GM18861 (cell line): ENCODE measurements at regions not wholly inside any gene's neighbourhood (a gene's known extent, or its start where the extent isn't known, plus 50 kb on each side); places are given as distances from the start of the nearest gene placed in this dataset.
"Not testable (repeated sequence)": the region's sequence is repeated elsewhere in the genome, so short reads cannot be mapped to it uniquely, and the experiment has no call there.

Experiments used
- ATAC-seq: cut with Tn5 transposase; IDR thresholded peaks from one replicate; pipeline ENCODE4 v1.9.1; 2021; ENCODE audit not compliant: unreplicated experiment

DNA sequence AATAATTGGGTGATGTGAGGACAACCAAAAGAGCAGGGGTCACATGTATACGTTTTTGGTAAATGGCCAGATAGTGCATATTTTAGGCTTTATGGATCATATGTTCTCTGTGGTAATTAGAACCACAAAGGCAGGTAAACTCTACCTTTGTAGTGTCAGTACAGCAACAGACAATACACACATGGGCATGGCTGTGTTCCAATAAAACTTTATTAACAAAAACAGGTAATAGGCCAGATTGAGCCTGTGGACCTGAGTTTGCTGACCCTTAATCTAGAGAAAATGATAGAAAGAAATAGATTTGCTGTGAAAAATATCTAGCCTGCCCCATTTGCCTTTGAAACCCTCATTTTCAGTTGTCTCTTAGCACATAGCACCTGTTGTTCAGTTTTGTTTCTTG lies 177.2 kb upstream of the CXCR4 start:
- no peak for ATAC-seq

DNA sequence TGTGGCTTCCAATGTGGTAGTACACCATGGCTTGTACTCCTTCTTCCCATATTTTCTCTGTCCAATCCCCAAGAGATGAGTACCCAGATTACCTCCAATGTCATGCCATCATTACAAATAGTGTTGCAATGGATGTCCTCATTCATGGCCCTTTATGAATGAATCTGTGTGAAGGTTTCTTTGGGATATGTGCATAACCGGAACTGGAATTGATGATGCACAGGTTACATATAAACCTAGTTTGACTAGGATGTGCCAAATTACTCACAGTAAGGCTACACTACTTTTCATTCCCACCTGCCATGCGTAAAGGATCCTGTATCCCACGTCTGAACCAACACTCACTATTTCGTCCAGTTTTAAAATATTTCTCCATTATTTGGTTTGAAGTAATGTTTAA lies 173.9 kb upstream of the CXCR4 start:
- ATAC-seq = no peak

DNA sequence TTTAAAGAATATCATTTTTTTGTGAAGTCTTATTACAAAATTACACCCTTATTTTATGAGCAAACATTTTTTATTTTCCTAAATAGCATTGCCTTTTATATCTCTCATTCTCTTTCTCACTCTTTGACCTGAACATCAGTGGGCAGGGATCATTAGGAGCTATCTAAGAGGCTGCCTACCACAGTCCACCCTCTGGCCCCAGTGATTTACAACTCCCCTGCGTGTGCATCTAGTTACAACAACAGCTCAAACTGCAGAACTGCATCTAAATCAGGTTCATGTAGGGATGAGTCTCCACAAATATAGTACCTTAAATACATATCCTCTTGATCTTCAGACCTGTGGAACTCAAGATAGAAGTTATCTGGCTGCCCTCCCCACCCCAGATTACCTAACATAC lies 172.4 kb upstream of the CXCR4 start:
- no peak for ATAC-seq

DNA sequence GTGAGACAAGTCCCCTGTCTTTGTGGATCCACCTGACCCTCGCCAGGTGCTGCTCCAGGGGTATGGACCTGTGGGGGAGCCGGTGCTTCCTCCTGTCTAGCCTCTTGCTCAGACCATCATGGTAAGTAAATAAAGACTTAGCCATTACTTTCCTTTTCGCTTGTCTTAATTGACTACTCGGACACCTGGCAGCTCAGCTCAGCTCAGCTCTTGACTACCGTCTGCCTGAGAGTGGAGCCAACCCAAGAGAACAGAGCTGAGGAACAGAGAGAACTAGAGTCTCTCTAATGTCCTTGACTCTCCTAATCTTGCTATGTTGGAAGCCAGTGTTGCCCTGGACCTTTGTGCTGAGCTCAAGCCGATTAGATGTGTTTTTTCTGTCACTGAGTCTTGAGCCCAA lies 170.3 kb upstream of the CXCR4 start:
- no peak for ATAC-seq

DNA sequence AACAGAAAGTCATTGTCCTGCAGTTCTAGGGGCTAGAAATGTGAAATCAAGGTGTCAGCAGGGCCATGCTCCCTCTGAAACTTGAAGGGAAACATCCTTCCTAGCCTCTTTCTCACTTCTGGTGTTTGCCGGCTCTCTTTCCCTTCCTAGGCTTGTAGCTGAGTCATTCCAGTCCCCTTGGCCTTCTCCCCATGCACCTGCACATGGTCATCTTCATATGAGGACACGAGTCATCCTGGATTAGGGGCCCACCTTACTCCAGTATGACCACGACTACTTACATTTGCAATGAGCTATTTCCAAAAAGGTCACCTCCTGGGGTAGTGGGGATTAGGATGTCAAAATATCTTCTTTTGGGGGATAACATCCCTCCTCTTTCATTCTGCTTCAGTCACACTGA lies 168.5 kb upstream of the CXCR4 start:
- no peak for ATAC-seq

DNA sequence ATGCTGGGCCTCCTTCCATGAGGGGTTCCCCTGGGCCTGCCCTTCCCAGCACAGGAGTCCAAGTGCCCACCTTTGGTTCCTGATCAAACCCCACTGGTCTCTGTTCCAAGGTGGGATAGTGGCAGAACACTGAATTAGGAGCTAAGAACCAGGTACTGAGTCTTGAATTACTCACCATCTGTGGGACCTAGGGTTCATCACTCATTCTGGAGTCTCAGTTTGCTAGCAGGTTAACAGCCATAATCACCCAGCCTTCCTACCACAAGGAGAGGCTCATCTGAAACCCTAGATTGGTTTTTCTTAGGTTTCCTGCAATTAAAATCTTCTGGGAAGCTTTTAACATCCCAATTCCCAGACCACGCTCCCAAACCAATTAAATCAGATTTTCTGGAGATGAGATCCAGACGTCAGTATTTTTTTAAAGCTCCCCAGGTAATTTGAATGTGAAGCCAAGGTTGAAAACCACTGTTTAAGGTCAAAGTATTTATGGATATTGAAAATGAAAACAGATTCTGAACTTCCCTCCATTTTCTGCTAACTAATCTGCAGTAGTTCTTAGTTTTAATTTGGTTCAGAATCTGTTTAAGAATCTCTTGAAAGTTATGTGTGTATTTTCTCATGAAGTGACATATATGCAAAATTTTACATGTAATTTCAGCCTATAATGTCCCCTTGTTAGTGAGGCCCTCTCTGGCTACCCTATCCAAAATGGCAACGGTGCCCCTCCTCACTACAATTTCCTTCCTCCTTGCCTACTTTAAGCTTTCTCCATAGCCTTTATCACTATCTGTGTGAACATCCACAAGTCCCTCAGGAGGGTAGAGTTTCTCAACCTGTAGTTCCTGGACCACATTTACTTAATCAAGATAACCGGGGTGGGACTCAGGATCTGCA lies 166.5 kb upstream of the CXCR4 start:
- no peak for ATAC-seq

DNA sequence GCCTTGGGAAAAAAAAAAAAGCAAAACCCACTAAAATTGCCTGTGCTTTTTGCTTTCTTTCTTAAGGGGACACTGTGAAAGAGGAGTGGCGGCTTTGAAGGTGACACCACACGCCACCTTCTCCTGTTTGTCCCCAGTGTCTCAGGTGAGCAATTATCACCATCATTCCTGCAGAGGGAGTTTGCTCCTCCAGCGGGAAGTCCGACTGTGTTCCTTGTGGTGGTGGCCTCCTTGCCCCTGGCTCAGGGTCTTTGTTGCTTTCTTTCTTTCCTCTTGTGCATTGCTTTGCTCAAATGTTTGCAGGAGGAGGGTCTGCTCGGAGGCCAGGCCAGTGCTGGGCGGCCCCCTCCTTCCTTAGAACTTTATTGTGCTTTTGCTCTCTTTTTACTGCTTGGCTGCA lies 164.3 kb upstream of the CXCR4 start:
- ATAC-seq = no peak

DNA sequence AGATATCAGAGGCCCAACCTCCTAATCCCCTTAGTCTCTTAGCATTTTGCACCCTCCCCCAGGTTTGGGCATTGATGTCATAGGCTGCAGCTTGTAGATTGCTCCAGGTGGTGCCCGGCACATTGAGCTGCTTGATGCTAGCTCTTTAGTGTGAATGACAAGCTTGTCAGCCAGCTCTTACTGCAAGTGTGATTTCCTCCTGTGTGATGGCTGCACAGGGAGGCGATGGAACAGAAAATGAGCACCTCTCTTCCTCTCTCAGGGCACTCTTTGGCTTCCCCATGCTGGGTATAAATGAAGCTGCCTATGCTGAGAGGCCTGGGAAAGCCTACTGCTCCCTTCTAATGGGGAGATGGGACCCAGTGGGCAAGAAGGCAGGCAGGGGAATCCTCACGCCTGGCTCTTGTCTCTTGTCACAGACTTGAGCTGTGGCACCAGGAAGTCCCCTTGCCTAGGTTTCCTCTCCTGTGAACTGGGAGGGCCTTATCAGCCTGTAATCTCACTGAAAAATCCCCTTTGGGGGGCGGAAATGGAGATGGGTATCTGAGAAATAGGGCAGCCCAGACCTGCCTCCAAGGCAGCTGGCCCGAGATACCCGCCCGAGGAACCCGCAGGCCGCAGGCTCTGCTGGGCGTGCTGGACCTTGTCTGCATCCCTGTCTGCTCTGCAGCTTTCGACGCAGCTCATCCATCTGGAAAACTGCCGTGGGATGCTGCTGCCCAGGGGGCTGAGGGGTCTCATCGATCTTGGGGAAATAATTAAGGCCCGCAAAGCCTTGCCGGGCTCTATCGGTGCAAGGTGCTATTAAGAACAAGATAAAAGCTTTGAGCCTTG lies 163.5 kb upstream of the CXCR4 start:
- ATAC-seq = peak; percentile 59

DNA sequence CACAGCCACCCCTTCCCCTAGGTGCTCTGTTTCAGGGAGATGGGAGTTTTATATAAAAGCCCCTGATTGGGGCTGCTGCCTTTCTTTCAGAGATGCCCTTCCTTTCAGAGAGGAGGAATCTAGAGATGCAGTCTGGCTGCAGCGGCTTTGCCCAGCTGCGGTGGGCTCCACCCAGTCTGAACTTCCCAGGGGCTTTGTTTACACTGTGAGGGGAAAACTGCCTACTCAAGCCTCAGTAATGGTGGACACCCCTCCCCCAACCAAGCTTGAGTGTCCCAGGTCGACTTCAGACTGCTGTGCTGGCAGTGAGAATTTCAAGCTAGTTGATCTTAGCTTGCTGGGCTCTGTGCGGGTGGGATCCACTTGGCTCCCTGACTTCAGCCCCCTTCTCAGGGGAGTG lies 148.4 kb upstream of the CXCR4 start:
- ATAC-seq = not testable (repeated sequence)

DNA sequence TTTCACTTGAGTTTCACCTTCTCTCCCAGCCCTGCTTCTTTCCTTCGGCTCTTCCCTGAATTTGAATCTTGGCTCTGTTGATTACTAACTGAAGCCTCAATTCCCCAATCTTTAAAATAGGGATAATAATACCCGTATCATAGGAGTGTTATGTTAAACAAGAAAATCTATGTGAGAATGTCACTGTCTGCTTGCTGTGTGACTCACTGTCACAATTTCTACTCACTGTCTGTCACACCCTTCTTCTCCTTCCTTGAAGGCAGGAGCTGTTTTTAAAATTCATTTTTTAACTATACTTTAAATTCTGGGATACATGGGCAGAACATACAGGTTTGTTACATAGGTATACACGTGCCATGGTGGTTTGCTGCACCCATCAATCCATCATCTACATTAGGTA lies 141.6 kb upstream of the CXCR4 start:
- ATAC-seq = no peak

DNA sequence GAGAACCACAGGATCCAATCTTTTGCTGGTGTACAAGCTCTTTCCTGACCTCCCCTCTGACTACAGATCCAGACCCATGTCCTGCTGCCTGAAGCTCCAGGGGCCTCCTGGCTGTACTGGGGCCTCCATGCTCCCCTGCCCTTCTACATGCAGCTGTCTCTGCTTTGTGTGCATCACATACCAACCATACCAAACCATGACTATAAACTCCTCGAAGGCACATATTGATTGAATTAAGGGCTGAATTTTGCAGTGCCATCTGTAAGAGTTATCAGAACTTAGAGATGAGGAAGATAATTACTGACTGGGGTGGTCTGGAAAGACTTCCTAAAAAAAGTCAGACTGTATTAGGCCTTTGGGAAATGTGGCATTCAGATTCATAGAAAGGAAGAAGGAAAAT lies 139.9 kb upstream of the CXCR4 start:
- no peak for ATAC-seq

DNA sequence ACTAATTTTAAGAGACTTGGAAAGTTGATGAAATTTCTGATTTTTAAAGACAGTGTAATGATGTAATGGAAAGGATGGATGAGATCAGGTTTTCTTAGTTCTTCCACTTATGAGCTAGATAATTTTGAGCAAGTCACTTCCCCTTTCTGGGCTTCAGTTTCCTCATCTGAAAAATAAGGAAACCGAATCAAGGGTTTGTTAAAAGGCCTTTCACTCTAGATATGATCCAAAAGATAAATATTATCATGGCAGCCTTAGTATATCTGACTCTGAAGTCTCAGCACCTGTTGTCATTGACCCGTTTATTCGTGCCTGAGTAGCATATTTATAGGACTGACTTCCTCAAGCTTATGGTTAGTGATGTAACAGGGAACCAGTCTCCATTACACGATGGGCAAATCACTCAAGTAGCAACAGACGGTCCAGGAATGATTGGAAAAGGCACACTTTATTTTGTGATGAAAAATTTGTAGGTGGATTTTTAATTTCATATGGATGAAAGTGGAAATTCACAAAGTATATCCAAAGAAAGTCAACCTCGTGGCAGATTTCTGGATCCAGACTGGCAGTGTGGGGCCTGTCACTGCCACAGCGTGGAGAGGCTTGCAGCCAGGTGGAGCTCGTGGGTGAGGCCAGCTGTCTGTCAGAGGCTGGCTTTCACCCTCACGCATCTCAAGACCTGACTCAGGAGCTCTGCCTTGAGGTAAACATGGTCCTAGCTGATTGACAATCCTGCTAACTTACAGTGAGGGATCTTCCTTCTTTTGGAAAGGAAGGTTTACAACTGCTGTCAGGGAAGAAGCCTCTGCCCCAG lies 137.9 kb upstream of the CXCR4 start:
- peak; percentile 31 for ATAC-seq

DNA sequence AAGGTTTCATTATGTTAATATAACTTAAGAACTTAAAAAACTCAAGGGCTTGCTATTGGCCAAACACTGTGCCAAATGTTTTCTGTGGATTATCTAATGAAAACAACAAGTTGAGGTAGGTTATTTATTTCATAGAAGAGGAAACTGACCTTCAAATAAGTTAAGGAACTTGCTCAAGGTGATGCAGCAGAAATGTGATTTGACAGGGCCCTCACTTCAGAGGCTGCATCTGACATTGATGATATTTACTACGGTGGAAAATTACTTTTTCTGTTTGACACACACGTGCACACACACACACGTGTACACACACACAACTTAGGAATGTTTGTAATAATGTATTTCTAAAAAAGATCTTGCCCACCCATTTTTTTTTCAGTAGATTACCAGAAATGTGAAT lies 137.2 kb upstream of the CXCR4 start:
- ATAC-seq = no peak

DNA sequence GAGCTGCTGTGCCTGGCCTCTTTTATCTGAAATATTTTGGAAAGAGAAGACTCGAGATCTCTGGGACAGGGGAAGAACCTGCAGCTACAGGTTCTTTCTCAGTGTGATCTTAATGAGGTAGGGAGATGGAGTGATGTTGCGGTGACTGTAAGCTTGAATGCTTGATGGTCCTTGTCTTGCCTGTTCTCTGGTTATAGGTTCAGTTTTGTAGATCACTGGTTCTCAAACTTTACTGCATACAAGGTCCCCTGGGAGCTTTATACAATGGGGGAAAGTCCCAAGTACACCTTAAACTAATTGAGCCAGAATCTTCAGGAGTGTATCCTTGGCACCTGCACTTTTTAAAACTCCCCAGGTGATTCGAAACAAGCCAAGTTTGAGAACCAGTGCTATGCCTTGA lies 136.7 kb upstream of the CXCR4 start:
- ATAC-seq = peak; percentile 58

DNA sequence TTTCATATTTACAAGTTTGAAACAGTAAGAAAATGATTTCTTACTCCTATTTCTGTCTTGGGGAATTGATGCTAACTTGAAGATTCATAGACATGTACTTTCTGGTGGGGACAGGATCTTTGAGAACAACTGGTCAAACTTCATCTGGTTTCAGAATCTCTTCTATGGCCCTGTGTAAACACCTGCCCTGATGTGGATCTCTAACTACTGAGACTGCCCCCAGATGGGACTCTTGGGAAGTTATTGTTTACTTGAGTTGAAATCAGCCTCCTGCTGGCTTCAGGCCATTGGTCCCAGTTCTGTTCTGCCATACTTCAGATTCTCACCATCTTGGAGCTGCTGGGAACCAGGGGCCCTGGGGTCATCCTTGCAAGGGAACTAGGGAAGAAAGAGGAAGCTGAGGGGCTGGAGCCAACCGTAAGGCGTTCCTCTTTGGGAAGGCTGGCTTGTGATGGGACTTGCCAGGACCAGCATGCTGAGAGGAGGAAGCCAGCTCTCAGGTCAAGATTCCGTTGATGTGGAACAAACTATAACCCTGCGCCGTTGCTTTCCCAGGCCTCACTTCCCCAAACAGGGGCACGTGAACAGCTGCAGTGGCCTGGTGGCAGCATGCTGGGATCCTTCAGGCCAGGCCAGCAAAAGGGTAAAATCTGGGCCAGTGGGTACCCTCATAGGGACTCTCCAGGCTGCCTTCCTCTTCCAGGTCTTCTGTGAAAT lies 135.5 kb upstream of the CXCR4 start:
- ATAC-seq = no peak

DNA sequence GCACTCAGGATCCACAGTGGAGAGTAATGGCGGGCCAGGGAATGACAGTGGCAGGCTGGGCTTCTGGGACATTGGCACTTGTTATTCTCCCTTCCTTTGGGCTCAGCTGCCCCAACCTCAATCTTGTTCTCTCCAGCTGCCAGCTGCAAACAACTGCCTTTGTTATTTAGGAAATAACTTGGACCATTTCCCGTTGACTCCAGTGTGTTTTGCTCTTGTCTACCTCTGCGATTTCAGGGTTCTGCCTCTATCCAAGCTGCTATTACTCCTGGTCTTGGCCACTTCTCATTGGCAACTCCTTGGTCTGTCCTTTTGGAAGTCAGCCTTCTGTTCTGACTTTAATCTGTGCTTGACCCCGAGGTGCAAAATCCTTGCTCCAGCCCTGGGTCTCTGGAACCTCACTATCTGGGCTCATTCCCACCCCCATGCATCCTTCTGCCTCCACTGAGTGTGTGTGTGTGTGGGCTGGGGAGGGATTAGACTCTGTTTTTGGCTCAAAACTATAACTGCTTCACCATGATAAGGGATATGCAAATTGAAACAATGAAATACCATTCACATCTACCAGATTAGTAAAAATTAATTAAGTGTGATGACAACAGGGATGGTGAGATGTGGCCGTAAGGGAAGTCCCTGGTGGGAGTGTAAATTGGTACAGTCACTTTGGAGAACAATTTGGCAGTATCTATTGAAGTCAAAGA lies 134.1 kb upstream of the CXCR4 start:
- ATAC-seq = no peak

DNA sequence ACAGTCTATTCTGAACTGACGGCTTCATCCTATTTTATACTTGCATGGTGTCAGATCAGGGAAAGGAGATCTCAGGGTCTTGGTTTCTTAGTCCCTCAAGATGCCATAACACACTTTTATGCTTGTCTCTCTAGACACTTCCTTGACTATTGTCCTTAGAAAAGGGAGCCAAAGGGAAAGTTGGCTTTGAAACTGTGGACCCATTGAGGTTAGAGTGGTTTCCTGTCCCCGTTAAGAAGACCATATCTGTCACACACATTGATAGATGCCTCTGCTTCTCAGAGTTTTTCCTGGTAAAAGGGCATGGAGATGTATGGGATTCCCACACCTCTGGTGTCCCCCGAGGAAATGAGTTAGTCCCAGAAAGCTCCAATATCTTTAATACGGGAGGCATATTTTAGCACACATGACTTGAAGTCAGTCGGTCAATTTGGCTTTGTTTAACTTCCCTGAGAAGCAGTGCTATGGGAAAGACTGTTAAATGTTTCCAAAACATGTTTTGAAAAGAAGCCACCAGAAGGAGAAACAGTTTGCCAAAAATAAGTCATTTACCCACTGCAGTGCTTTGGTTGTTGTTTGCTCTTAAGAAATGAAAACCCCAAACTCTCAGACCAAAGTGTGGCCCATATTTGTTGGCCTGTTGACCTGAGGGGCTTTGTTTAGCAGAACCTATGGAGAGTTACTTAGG lies 133.4 kb upstream of the CXCR4 start:
- ATAC-seq = no peak

DNA sequence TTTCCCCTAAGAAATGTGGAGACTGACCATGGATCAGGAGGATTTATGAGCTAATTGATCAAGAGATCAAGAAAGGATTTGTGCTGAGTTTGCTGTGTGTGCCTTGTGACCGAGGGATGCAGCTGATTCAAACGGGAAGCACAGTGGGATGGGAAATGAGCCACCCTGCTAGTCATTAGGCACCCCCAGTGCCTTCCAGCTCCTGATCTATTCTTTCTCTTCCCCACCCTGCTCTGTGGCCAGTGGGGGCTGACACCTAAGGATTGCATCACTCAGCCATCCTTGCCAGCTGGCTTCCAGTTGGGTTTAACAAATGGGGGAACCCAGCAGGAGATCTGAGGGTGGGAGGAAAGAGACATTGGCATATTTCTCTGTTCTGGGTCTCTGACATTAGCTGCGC lies 132.2 kb upstream of the CXCR4 start:
- no peak for ATAC-seq

DNA sequence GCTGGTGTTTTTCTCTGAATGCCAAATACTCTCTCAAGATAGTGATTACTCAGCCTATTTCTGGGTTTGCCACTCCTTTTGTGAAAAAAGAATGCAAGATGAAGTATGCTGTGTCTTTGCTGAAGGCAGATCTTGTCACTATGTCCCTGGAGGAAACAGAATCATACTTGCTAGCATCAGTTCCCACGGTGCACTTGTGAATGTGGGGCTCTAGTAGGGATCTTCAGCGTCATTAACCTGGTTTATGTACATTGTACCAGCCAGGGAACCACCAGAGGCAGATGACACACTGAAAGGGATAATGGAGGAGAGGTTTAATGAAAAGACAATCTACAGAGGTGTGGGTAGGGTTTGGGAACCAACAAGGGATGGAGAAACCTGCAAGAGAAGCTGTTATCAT lies 131.0 kb upstream of the CXCR4 start:
- no peak for ATAC-seq

DNA sequence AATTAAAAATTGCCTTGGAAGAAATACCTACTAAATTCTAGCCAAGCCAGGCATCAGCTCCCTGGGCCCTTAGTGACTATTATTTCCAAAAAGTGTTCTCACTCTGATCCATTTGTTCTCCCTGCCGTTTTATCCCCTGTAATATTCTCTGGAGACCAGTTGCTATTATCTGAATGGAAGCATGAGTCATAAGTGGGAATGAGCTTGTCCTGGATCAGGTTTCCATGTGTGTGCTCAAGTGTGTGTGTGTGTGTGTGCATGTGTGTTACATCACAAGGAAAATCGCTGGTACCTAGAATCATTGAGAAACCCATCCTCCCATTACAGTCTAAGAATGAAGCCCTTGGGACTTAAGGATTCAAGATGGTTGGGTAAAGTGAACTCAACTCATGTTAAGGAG lies 130.3 kb upstream of the CXCR4 start:
- no peak for ATAC-seq
